Smooth muscle cell (in vitro differentiated cells): ENCODE measurements at regions not wholly inside any gene's neighbourhood (a gene's known extent, or its start where the extent isn't known, plus 50 kb on each side); places are given as distances from the start of the nearest gene placed in this dataset.

Source experiments
- DNase-seq: peaks from one replicate; lab custom pipeline; 2025; ENCODE audit not compliant: unreplicated experiment; lab: John Stamatoyannopoulos, UW
- H2AFZ ChIP-seq: fragments of 200-600 bp; sonication (generic); 2 replicates; pipeline ENCODE4 v1.6.0; 2016; ENCODE audit warnings: antibody characterized with exemption, low read depth, mild to moderate bottlenecking
- H3F3A ChIP-seq: fragments of 200-600 bp; sonication (generic); 2 replicates; pipeline ENCODE4 v1.6.0; 2017; ENCODE audit warnings: antibody characterized with exemption, low read depth
- H3K27ac ChIP-seq: fragments of 200-600 bp; sonication (generic); 2 replicates; pipeline ENCODE4 v1.5.1; 2016; ENCODE audit warnings: low read depth, mild to moderate bottlenecking
- H3K27me3 ChIP-seq: fragments of 200-600 bp; sonication (generic); 2 replicates; pipeline ENCODE4 v1.6.1; 2016; ENCODE audit warnings: low read depth, mild to moderate bottlenecking
- H3K36me3 ChIP-seq: fragments of 200-600 bp; sonication (generic); 2 replicates; pipeline ENCODE4 v1.5.1; 2016; ENCODE audit warnings: low read depth
- H3K4me1 ChIP-seq: fragments of 200-600 bp; sonication (generic); 2 replicates; pipeline ENCODE4 v1.5.1; 2016; ENCODE audit warnings: low read depth
- H3K4me2 ChIP-seq: fragments of 200-600 bp; sonication (generic); 2 replicates; pipeline ENCODE4 v1.6.0; 2016; ENCODE audit warnings: mild to moderate bottlenecking
- H3K4me3 ChIP-seq: fragments of 200-600 bp; sonication (generic); 2 replicates; pipeline ENCODE4 v1.5.1; 2016; ENCODE audit warnings: mild to moderate bottlenecking
- H3K79me2 ChIP-seq: fragments of 200-600 bp; sonication (generic); 2 replicates; pipeline ENCODE4 v1.6.0; 2016; ENCODE audit warnings: low read depth, mild to moderate bottlenecking
- H3K9ac ChIP-seq: fragments of 200-600 bp; sonication (generic); 2 replicates; pipeline ENCODE4 v1.6.0; 2016; ENCODE audit warnings: low read depth
- H3K9me3 ChIP-seq: fragments of 200-600 bp; sonication (generic); replicated peaks from 2 replicates; pipeline ENCODE4 v1.5.1; 2016; ENCODE audit warnings: low read depth
- H4K20me1 ChIP-seq: fragments of 200-600 bp; sonication (generic); 2 replicates; pipeline ENCODE4 v1.6.0; 2016; ENCODE audit warnings: low read depth
- WGBS: methylation state at CpG from one replicate; pipeline ENCODE4 v1.1.7; 2016; ENCODE audit warnings: low lambda C conversion rate; 5-methylcytosine and 5-hydroxymethylcytosine counted together
- TF ChIP-seq, protein P1 (sequence below): fragments of 200-600 bp; sonication (generic); IDR thresholded peaks from 2 replicates; pipeline ENCODE4 v1.5.1; 2017; ENCODE audit warnings: borderline replicate concordance, mild to moderate bottlenecking, antibody characterized with exemption; ENCODE audit not compliant: insufficient read depth, poor library complexity, severe bottlenecking

DNA sequence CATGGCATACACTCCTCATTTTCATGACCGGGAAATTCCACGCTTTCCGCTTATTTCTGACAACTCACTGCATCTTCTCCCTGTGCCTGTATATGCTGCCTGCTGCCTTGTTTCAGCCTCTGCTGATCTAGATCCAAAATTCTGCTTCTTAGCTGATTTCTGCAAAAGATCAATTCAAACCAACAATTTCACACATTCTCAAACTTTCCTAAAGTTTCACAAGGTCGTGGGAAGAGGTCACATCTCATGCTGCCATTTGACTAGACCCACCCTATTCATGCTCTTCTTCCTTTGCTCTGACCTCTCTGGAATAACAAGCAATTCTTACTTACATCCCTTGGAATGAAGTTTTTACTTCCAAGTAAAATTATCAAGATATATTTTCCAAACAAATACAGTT, 84.5 kb downstream of the TMEM167A start:
- H2AFZ ChIP-seq: no peak overlapping the region
- WGBS: 91% methylated on average over 4 of the region's 4 CpGs

DNA sequence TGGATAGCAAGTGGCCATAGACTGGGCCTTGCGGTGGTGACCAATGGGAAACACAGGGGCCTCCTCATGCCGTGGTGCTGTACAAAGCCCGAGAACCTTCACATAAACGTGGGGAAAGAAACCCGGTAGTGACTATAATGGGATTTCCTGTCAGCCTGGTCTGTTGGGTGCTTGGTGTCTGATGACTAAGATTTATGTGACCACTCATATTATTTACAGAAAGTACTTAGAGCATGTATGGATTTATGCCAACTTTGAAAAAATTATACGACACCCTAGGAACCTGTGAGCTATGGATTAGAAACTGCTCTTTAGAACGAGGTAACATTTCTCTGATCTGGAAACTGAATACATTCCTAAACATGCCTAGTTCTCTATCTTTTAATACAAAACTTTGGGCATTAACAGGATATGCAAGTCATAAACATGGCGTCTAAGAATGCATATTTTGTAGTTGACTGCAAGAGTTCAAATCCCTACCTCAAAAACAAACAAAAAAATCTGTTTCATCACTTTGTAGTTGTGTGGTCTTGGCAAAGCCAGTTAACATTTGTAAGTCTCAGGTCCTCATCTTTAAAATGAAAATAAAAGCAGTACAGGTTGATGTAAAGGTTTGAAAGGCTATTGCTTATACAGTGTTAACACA, 85.4 kb downstream of the TMEM167A start:
- Histone ChIP-seq H3K27ac (no peak overlapping the region), H3K36me3 (no peaks in the 10 kb centered on the region), H4K20me1 (no peaks in the 10 kb centered on the region), H3K9ac (no peak overlapping the region), H3K4me1 (no peaks in the 10 kb centered on the region), H3K9me3 (no peaks in the 10 kb centered on the region), H3K4me3 (no peak overlapping the region), H3K79me2 (no peaks in the 10 kb centered on the region), H3K4me2 (no peak overlapping the region), H2AFZ (no peak overlapping the region), H3F3A (no peaks in the 10 kb centered on the region), H3K27me3 (no peaks in the 10 kb centered on the region)
- no peak for DNase-seq
- 70% methylated on average over 8 of the region's 8 CpGs for WGBS
- TF ChIP-seq, protein P1, sequence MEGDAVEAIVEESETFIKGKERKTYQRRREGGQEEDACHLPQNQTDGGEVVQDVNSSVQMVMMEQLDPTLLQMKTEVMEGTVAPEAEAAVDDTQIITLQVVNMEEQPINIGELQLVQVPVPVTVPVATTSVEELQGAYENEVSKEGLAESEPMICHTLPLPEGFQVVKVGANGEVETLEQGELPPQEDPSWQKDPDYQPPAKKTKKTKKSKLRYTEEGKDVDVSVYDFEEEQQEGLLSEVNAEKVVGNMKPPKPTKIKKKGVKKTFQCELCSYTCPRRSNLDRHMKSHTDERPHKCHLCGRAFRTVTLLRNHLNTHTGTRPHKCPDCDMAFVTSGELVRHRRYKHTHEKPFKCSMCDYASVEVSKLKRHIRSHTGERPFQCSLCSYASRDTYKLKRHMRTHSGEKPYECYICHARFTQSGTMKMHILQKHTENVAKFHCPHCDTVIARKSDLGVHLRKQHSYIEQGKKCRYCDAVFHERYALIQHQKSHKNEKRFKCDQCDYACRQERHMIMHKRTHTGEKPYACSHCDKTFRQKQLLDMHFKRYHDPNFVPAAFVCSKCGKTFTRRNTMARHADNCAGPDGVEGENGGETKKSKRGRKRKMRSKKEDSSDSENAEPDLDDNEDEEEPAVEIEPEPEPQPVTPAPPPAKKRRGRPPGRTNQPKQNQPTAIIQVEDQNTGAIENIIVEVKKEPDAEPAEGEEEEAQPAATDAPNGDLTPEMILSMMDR: no peak

More for the DNA sequence above, 84.5 kb downstream of the TMEM167A start:
- TF ChIP-seq, protein P1: no peak
- Histone ChIP-seq H3K36me3 (no peaks in the 10 kb centered on the region), H3K9ac (no peak overlapping the region), H3F3A (no peaks in the 10 kb centered on the region), H3K4me3 (no peak overlapping the region), H4K20me1 (no peaks in the 10 kb centered on the region), H3K79me2 (no peaks in the 10 kb centered on the region), H3K9me3 (no peaks in the 10 kb centered on the region), H3K27ac (no peak overlapping the region), H3K4me2 (no peak overlapping the region), H3K27me3 (no peaks in the 10 kb centered on the region), H3K4me1 (no peaks in the 10 kb centered on the region)
- no peak for DNase-seq

DNA sequence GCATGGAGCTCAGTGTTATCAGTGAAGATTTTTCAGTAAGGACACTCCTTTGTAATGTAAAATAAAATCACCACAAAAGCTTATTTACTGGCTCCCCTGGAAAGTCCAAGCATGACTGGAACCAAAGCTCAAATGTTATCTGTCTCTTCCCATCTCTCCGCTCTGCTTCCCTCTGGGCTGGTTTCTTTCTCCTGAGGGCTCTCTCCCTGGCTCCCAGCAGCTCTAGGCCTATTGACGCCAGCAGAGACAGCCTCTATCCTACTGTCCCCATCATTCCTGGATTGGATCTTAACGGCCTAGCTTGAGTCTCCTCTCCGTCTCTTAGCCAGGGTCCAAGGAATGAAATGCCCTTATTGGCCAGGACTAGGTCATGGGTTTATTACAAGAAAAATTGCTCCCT, 86.1 kb downstream of the TMEM167A start:
- TF ChIP-seq, protein P1: no peak
- H3K36me3 ChIP-seq: no peaks in the 10 kb centered on the region
- H3K4me3 ChIP-seq: no peak overlapping the region
- no peaks in the 10 kb centered on the region for H3K4me1 ChIP-seq
- no peak overlapping the region for H3K9ac ChIP-seq
- H3F3A ChIP-seq: no peaks in the 10 kb centered on the region
- 73% methylated on average over 4 of the region's 4 CpGs for WGBS
- H2AFZ ChIP-seq: no peak overlapping the region
- H4K20me1 ChIP-seq: no peaks in the 10 kb centered on the region
- no peaks in the 10 kb centered on the region for H3K27me3 ChIP-seq
- no peak overlapping the region for H3K4me2 ChIP-seq
- H3K9me3 ChIP-seq: no peaks in the 10 kb centered on the region
- H3K79me2 ChIP-seq: no peaks in the 10 kb centered on the region
- no peak overlapping the region for H3K27ac ChIP-seq
- no peak for DNase-seq

DNA sequence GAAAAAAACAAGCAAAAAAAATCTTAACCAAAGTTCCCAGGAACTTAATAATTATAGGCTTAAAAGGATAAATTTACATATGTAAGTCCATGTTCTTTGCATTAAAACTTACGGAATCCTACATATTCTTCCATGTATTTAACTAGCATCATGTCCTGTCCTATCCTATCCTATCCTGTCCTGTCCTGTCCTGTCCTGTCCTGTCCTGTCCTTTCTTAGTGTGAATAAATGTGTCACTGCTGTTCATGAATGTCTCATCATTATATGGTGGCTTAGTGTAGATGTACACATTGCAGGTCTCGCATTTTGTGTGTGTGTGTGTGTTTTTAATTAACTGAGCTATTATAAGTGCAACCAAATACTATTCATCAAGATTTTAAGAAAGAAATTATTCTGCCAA, 90.0 kb downstream of the TMEM167A start:
- Histone ChIP-seq H3K4me2 (no peak overlapping the region), H2AFZ (no peak overlapping the region), H3K27ac (no peak overlapping the region), H3K27me3 (no peaks in the 10 kb centered on the region), H3K4me3 (no peak overlapping the region), H3K9ac (no peak overlapping the region), H3K9me3 (no peaks in the 10 kb centered on the region), H3K4me1 (no peaks in the 10 kb centered on the region), H3F3A (no peaks in the 10 kb centered on the region), H3K36me3 (no peaks in the 10 kb centered on the region), H4K20me1 (no peaks in the 10 kb centered on the region), H3K79me2 (no peaks in the 10 kb centered on the region)
- no peak for DNase-seq
- 78% methylated on average over 2 of the region's 2 CpGs for WGBS
- TF ChIP-seq, protein P1: no peak
